ENCODE measurements at regions not wholly inside any gene's neighbourhood (a gene's known extent, or its start where the extent isn't known, plus 50 kb on each side); places are given as distances from the start of the nearest gene placed in this dataset.
"Not testable (repeated sequence)": the region's sequence is repeated elsewhere in the genome, so short reads cannot be mapped to it uniquely, and the experiment has no call there.

- not testable (repeated sequence) for H3K9ac ChIP-seq (ENCODE audit: low read length in 2 of 2); H3K36me3 ChIP-seq (ENCODE audit: control insufficient read depth in 2 of 2, insufficient read depth in 2 of 2, low read length in 2 of 2); H3K4me1 ChIP-seq (ENCODE audit: control insufficient read depth, insufficient read depth, low read length); H3K27me3 ChIP-seq (ENCODE audit: control insufficient read depth in 1 of 2, insufficient read depth in 2 of 2, low read length in 2 of 2); H3K9me3 ChIP-seq (ENCODE audit: control insufficient read depth in 2 of 2, low read length in 2 of 2); H3K27ac ChIP-seq (ENCODE audit: low read length); H3K4me3 ChIP-seq (ENCODE audit: low read length in 2 of 2)
Observed at GRCh38 chr9:42442680-42443079, 259.2 kb downstream of the SPATA31A6 start.

- H3K27ac ChIP-seq (ENCODE audit: low read length); H3K36me3 ChIP-seq (ENCODE audit: control insufficient read depth in 2 of 2, insufficient read depth in 2 of 2, low read length in 2 of 2); H3K9ac ChIP-seq (ENCODE audit: low read length in 2 of 2); H3K9me3 ChIP-seq (ENCODE audit: control insufficient read depth in 2 of 2, low read length in 2 of 2); H3K27me3 ChIP-seq (ENCODE audit: control insufficient read depth in 1 of 2, insufficient read depth in 2 of 2, low read length in 2 of 2); H3K4me1 ChIP-seq (ENCODE audit: control insufficient read depth, insufficient read depth, low read length); H3K4me3 ChIP-seq (ENCODE audit: low read length in 2 of 2): not testable (repeated sequence)
Observed at GRCh38 chr9:42443414-42443813, 260.0 kb downstream of the SPATA31A6 start.

GRCh38 chr9:42461436-42461835 lies 278.0 kb downstream of the SPATA31A6 start:
- not testable (repeated sequence) for H3K4me1 ChIP-seq (ENCODE audit: control insufficient read depth, insufficient read depth, low read length); H3K4me3 ChIP-seq (ENCODE audit: low read length in 2 of 2); H3K9me3 ChIP-seq (ENCODE audit: control insufficient read depth in 2 of 2, low read length in 2 of 2); H3K27ac ChIP-seq (ENCODE audit: low read length); H3K36me3 ChIP-seq (ENCODE audit: control insufficient read depth in 2 of 2, insufficient read depth in 2 of 2, low read length in 2 of 2); H3K9ac ChIP-seq (ENCODE audit: low read length in 2 of 2); H3K27me3 ChIP-seq (ENCODE audit: control insufficient read depth in 1 of 2, insufficient read depth in 2 of 2, low read length in 2 of 2)

- H3K9ac ChIP-seq (ENCODE audit: low read length in 2 of 2); H3K9me3 ChIP-seq (ENCODE audit: control insufficient read depth in 2 of 2, low read length in 2 of 2): not testable (repeated sequence)
Observed at GRCh38 chr9:42461863-42462262, 278.4 kb downstream of the SPATA31A6 start.

GRCh38 chr9:42463981-42464380 lies 280.5 kb downstream of the SPATA31A6 start:
- H3K27ac ChIP-seq (ENCODE audit: low read length); H3K27me3 ChIP-seq (ENCODE audit: control insufficient read depth in 1 of 2, insufficient read depth in 2 of 2, low read length in 2 of 2); H3K9ac ChIP-seq (ENCODE audit: low read length in 2 of 2); H3K4me1 ChIP-seq (ENCODE audit: control insufficient read depth, insufficient read depth, low read length); H3K4me3 ChIP-seq (ENCODE audit: low read length in 2 of 2); H3K9me3 ChIP-seq (ENCODE audit: control insufficient read depth in 2 of 2, low read length in 2 of 2); H3K36me3 ChIP-seq (ENCODE audit: control insufficient read depth in 2 of 2, insufficient read depth in 2 of 2, low read length in 2 of 2): not testable (repeated sequence)

More at GRCh38 chr9:42461863-42462262, 278.4 kb downstream of the SPATA31A6 start:
- H3K27ac ChIP-seq (ENCODE audit: low read length); H3K4me3 ChIP-seq (ENCODE audit: low read length in 2 of 2); H3K4me1 ChIP-seq (ENCODE audit: control insufficient read depth, insufficient read depth, low read length); H3K27me3 ChIP-seq (ENCODE audit: control insufficient read depth in 1 of 2, insufficient read depth in 2 of 2, low read length in 2 of 2); H3K36me3 ChIP-seq (ENCODE audit: control insufficient read depth in 2 of 2, insufficient read depth in 2 of 2, low read length in 2 of 2): not testable (repeated sequence)

GRCh38 chr9:42470577-42470976 lies 287.1 kb downstream of the SPATA31A6 start:
- H3K9ac ChIP-seq (ENCODE audit: low read length in 2 of 2); H3K4me1 ChIP-seq (ENCODE audit: control insufficient read depth, insufficient read depth, low read length); H3K27ac ChIP-seq (ENCODE audit: low read length); H3K27me3 ChIP-seq (ENCODE audit: control insufficient read depth in 1 of 2, insufficient read depth in 2 of 2, low read length in 2 of 2); H3K4me3 ChIP-seq (ENCODE audit: low read length in 2 of 2); H3K36me3 ChIP-seq (ENCODE audit: control insufficient read depth in 2 of 2, insufficient read depth in 2 of 2, low read length in 2 of 2); H3K9me3 ChIP-seq (ENCODE audit: control insufficient read depth in 2 of 2, low read length in 2 of 2): not testable (repeated sequence)

- H3K36me3 ChIP-seq (ENCODE audit: control insufficient read depth in 2 of 2, insufficient read depth in 2 of 2, low read length in 2 of 2); H3K9ac ChIP-seq (ENCODE audit: low read length in 2 of 2); H3K4me1 ChIP-seq (ENCODE audit: control insufficient read depth, insufficient read depth, low read length); H3K4me3 ChIP-seq (ENCODE audit: low read length in 2 of 2); H3K27me3 ChIP-seq (ENCODE audit: control insufficient read depth in 1 of 2, insufficient read depth in 2 of 2, low read length in 2 of 2); H3K27ac ChIP-seq (ENCODE audit: low read length); H3K9me3 ChIP-seq (ENCODE audit: control insufficient read depth in 2 of 2, low read length in 2 of 2): not testable (repeated sequence)
Observed at GRCh38 chr9:42490989-42491388, 307.5 kb downstream of the SPATA31A6 start.

GRCh38 chr9:42502620-42503264 lies 319.3 kb downstream of the SPATA31A6 start:
- H3K9me3 ChIP-seq (ENCODE audit: control insufficient read depth in 2 of 2, low read length in 2 of 2); H3K4me1 ChIP-seq (ENCODE audit: control insufficient read depth, insufficient read depth, low read length); H3K4me3 ChIP-seq (ENCODE audit: low read length in 2 of 2); H3K9ac ChIP-seq (ENCODE audit: low read length in 2 of 2); H3K27me3 ChIP-seq (ENCODE audit: control insufficient read depth in 1 of 2, insufficient read depth in 2 of 2, low read length in 2 of 2); H3K36me3 ChIP-seq (ENCODE audit: control insufficient read depth in 2 of 2, insufficient read depth in 2 of 2, low read length in 2 of 2); H3K27ac ChIP-seq (ENCODE audit: low read length): not testable (repeated sequence)

GRCh38 chr9:42508111-42508510 lies 324.7 kb downstream of the SPATA31A6 start:
- H3K9me3 ChIP-seq (ENCODE audit: control insufficient read depth in 2 of 2, low read length in 2 of 2); H3K36me3 ChIP-seq (ENCODE audit: control insufficient read depth in 2 of 2, insufficient read depth in 2 of 2, low read length in 2 of 2); H3K27ac ChIP-seq (ENCODE audit: low read length); H3K4me3 ChIP-seq (ENCODE audit: low read length in 2 of 2); H3K4me1 ChIP-seq (ENCODE audit: control insufficient read depth, insufficient read depth, low read length); H3K9ac ChIP-seq (ENCODE audit: low read length in 2 of 2); H3K27me3 ChIP-seq (ENCODE audit: control insufficient read depth in 1 of 2, insufficient read depth in 2 of 2, low read length in 2 of 2): not testable (repeated sequence)

- not testable (repeated sequence) for H3K9ac ChIP-seq (ENCODE audit: low read length in 2 of 2); H3K27me3 ChIP-seq (ENCODE audit: control insufficient read depth in 1 of 2, insufficient read depth in 2 of 2, low read length in 2 of 2); H3K27ac ChIP-seq (ENCODE audit: low read length); H3K4me3 ChIP-seq (ENCODE audit: low read length in 2 of 2); H3K36me3 ChIP-seq (ENCODE audit: control insufficient read depth in 2 of 2, insufficient read depth in 2 of 2, low read length in 2 of 2); H3K4me1 ChIP-seq (ENCODE audit: control insufficient read depth, insufficient read depth, low read length); H3K9me3 ChIP-seq (ENCODE audit: control insufficient read depth in 2 of 2, low read length in 2 of 2)
Observed at GRCh38 chr9:42513535-42513934, 330.1 kb downstream of the SPATA31A6 start.

- not testable (repeated sequence) for H3K4me3 ChIP-seq (ENCODE audit: low read length in 2 of 2); H3K27ac ChIP-seq (ENCODE audit: low read length); H3K4me1 ChIP-seq (ENCODE audit: control insufficient read depth, insufficient read depth, low read length); H3K27me3 ChIP-seq (ENCODE audit: control insufficient read depth in 1 of 2, insufficient read depth in 2 of 2, low read length in 2 of 2); H3K9me3 ChIP-seq (ENCODE audit: control insufficient read depth in 2 of 2, low read length in 2 of 2); H3K36me3 ChIP-seq (ENCODE audit: control insufficient read depth in 2 of 2, insufficient read depth in 2 of 2, low read length in 2 of 2); H3K9ac ChIP-seq (ENCODE audit: low read length in 2 of 2)
Observed at GRCh38 chr9:42534325-42534983, 351.0 kb downstream of the SPATA31A6 start.

All from stomach smooth muscle (tissue), 2 donors.